Calu3 (cell line): ENCODE measurements at regions not wholly inside any gene's neighbourhood (a gene's known extent, or its start where the extent isn't known, plus 50 kb on each side); places are given as distances from the start of the nearest gene placed in this dataset.

Experiments used
- BruUV-seq: library from RNA; stranded (reverse); fragments of 400-500 nt; replicated peaks from 2 replicates; lab custom pipeline; 2021; lab: Mats Ljungman, UMichigan
- CTCF ChIA-PET: fragments of 300-600 bp; sonication (Branson Sonifier 250); formaldehyde crosslinking; loops from one replicate; lab custom pipeline; 2022; ENCODE audit warnings: antibody characterized with exemption; lab: Charles Lee
- DNase-seq: peaks from one replicate; pipeline ENCODE4 v3.0.0; 2022
- H3K27ac Mint-ChIP-seq: one replicate; pipeline ENCODE4 v1.8.0; 2022; ENCODE audit warnings: mixed read lengths; ENCODE audit not compliant: unreplicated experiment
- H3K27me3 Mint-ChIP-seq: one replicate; pipeline ENCODE4 v1.8.0; 2022; ENCODE audit warnings: mixed read lengths; ENCODE audit not compliant: unreplicated experiment
- H3K36me3 Mint-ChIP-seq: one replicate; pipeline ENCODE4 v1.8.0; 2022; ENCODE audit warnings: mild to moderate bottlenecking, moderate library complexity, mixed read lengths; ENCODE audit not compliant: insufficient read depth, unreplicated experiment
- H3K4me1 Mint-ChIP-seq: one replicate; pipeline ENCODE4 v1.8.0; 2022; ENCODE audit warnings: mild to moderate bottlenecking, low read depth, mixed read lengths; ENCODE audit not compliant: unreplicated experiment
- H3K4me3 Mint-ChIP-seq: one replicate; pipeline ENCODE4 v1.8.0; 2022; ENCODE audit warnings: mild to moderate bottlenecking, low read depth, moderate library complexity, mixed read lengths; ENCODE audit not compliant: unreplicated experiment
- H3K9me3 Mint-ChIP-seq: one replicate; pipeline ENCODE4 v1.8.0; 2022; ENCODE audit warnings: low read depth, mixed read lengths; ENCODE audit not compliant: unreplicated experiment
- intact Hi-C: fragments of 100-400 bp; cut with micrococcal nuclease; formaldehyde crosslinking; loops from one replicate; pipeline ENCODE4 v1.10.0; 2022; ENCODE audit not compliant: unreplicated experiment
- TF ChIP-seq, protein P1 (sequence below): fragments of 200-600 bp; IDR thresholded peaks from one replicate; pipeline ENCODE4 v1.8.0; 2022; ENCODE audit warnings: antibody characterized with exemption; ENCODE audit not compliant: unreplicated experiment

GRCh38 chr4:19455850-19456602 is 795.7 kb upstream of the SLIT2 start:
- Mint-ChIP-seq H3K9me3 (no peaks in the 10 kb centered on the region), H3K36me3 (no peaks in the 10 kb centered on the region), H3K4me3 (no peak overlapping the region), H3K27ac (no peak overlapping the region), H3K4me1 (no peaks in the 10 kb centered on the region), H3K27me3 (no peaks in the 10 kb centered on the region)
- DNase-seq: no peak
- no TSS peak for BruUV-seq
- TF ChIP-seq, protein P1, sequence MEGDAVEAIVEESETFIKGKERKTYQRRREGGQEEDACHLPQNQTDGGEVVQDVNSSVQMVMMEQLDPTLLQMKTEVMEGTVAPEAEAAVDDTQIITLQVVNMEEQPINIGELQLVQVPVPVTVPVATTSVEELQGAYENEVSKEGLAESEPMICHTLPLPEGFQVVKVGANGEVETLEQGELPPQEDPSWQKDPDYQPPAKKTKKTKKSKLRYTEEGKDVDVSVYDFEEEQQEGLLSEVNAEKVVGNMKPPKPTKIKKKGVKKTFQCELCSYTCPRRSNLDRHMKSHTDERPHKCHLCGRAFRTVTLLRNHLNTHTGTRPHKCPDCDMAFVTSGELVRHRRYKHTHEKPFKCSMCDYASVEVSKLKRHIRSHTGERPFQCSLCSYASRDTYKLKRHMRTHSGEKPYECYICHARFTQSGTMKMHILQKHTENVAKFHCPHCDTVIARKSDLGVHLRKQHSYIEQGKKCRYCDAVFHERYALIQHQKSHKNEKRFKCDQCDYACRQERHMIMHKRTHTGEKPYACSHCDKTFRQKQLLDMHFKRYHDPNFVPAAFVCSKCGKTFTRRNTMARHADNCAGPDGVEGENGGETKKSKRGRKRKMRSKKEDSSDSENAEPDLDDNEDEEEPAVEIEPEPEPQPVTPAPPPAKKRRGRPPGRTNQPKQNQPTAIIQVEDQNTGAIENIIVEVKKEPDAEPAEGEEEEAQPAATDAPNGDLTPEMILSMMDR: no peak
- intact Hi-C loops: no loop called here
- CTCF ChIA-PET: no interaction called here

- DNase-seq: no peak
- Mint-ChIP-seq H3K4me1 (no peaks in the 10 kb centered on the region), H3K9me3 (no peaks in the 10 kb centered on the region), H3K27ac (no peak overlapping the region), H3K27me3 (no peaks in the 10 kb centered on the region), H3K36me3 (no peaks in the 10 kb centered on the region), H3K4me3 (no peak overlapping the region)
- CTCF ChIA-PET: no interaction called here
- TF ChIP-seq, protein P1: no peak
- BruUV-seq: no TSS peak
- intact Hi-C loops: no loop called here
Observed at GRCh38 chr4:19455196-19455595, 796.5 kb upstream of the SLIT2 start.

DNA sequence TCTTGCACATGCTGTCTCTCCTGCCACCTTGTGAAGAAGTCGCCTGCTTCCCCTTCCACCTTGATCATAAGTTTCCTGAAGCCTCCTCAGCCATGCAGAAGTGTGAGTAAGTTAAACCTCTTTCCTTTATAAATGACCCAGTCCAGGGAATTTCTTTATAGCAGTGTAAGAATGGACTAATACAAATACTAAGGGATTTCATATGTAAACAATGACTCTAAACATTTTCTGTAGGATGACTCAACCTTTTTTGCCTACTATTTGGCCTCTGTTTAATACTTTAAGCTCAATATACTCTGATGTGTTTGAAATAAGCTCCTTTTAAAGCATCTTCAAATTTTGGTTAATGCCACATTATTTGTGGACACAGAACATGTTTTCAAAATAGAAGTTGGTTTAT is 813.5 kb upstream of the SLIT2 start:
- H3K4me1 Mint-ChIP-seq: no peaks in the 10 kb centered on the region
- no peak for DNase-seq
- no peak overlapping the region for H3K4me3 Mint-ChIP-seq
- no peaks in the 10 kb centered on the region for H3K36me3 Mint-ChIP-seq
- H3K27me3 Mint-ChIP-seq: no peaks in the 10 kb centered on the region
- peaks cover 4% of the 10 kb centered on the region for H3K9me3 Mint-ChIP-seq
- TF ChIP-seq, protein P1: no peak
- intact Hi-C loops: no loop called here
- H3K27ac Mint-ChIP-seq: no peak overlapping the region
- BruUV-seq: no TSS peak
- CTCF ChIA-PET: no interaction called here

- TF ChIP-seq, protein P1: no peak
- no peak overlapping the region for H3K27ac Mint-ChIP-seq
- H3K4me1 Mint-ChIP-seq: no peaks in the 10 kb centered on the region
- H3K9me3 Mint-ChIP-seq: peaks cover 4% of the 10 kb centered on the region
- H3K4me3 Mint-ChIP-seq: no peak overlapping the region
- CTCF ChIA-PET: no interaction called here
- no peak for DNase-seq
- intact Hi-C loops: no loop called here
- no TSS peak for BruUV-seq
- no peaks in the 10 kb centered on the region for H3K36me3 Mint-ChIP-seq
- H3K27me3 Mint-ChIP-seq: no peaks in the 10 kb centered on the region
Observed at GRCh38 chr4:19437008-19437407, 814.7 kb upstream of the SLIT2 start.
